ENCODE measurements at regions not wholly inside any gene's neighbourhood (a gene's known extent, or its start where the extent isn't known, plus 50 kb on each side); places are given as distances from the start of the nearest gene placed in this dataset.

GRCh38 chr4:28296239-28296638 is 1435.6 kb downstream of the STIM2 start:
- Histone ChIP-seq H3K9me3 (peaks cover 5% of the 10 kb centered on the region; the same call in 1 of the 2 replicates), H2AFZ (ENCODE audit: low read depth) (no peak overlapping the region; the same call in 1 of the 2 replicates), H3K79me2 (ENCODE audit: insufficient read depth) (no peaks in the 10 kb centered on the region), H3K9ac (no peak overlapping the region), H3K4me3 (ENCODE audit: low read depth in 2 of 2, low read length in 1 of 2) (no peak overlapping the region), H3K36me3 (replicated peaks in 1 of 2; ENCODE audit: control insufficient read depth in 1 of 2, insufficient read depth in 2 of 2, low read length in 1 of 2) (no peaks in the 10 kb centered on the region), H3K4me1 (ENCODE audit: control insufficient read depth in 1 of 2, insufficient read depth in 2 of 2, low read depth in 1 of 2, low read length in 1 of 2) (no peaks in the 10 kb centered on the region), H3F3A (replicated peaks; ENCODE audit: insufficient read depth) (no peaks in the 10 kb centered on the region), H4K20me1 (ENCODE audit: insufficient read depth) (no peaks in the 10 kb centered on the region), H3K4me2 (no peak overlapping the region), H3K27me3 (ENCODE audit: insufficient read depth) (no peaks in the 10 kb centered on the region), H3K27ac (ENCODE audit: low read depth in 2 of 2, low read length in 1 of 2) (no peak overlapping the region), H3K9me2 (no peaks in the 10 kb centered on the region)
- TF ChIP-seq, protein P1, sequence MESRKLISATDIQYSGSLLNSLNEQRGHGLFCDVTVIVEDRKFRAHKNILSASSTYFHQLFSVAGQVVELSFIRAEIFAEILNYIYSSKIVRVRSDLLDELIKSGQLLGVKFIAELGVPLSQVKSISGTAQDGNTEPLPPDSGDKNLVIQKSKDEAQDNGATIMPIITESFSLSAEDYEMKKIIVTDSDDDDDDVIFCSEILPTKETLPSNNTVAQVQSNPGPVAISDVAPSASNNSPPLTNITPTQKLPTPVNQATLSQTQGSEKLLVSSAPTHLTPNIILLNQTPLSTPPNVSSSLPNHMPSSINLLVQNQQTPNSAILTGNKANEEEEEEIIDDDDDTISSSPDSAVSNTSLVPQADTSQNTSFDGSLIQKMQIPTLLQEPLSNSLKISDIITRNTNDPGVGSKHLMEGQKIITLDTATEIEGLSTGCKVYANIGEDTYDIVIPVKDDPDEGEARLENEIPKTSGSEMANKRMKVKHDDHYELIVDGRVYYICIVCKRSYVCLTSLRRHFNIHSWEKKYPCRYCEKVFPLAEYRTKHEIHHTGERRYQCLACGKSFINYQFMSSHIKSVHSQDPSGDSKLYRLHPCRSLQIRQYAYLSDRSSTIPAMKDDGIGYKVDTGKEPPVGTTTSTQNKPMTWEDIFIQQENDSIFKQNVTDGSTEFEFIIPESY (IDR thresholded peaks at IDR 0.05; ENCODE audit: borderline replicate concordance, low read depth) = no peak
- TF ChIP-seq, protein P2, sequence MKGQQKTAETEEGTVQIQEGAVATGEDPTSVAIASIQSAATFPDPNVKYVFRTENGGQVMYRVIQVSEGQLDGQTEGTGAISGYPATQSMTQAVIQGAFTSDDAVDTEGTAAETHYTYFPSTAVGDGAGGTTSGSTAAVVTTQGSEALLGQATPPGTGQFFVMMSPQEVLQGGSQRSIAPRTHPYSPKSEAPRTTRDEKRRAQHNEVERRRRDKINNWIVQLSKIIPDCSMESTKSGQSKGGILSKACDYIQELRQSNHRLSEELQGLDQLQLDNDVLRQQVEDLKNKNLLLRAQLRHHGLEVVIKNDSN (IDR thresholded peaks at IDR 0.05; ENCODE audit: borderline replicate concordance, low read depth) = no peak
- TF ChIP-seq POLR2AphosphoS5 (IDR thresholded peaks at IDR 0.05; ENCODE audit: low read depth, low read length) = no peak
- no peak for TF ChIP-seq FOXM1 (IDR thresholded peaks at IDR 0.05; ENCODE audit: low read depth)
- no peak for TF ChIP-seq NFIC (IDR thresholded peaks at IDR 0.05; ENCODE audit: borderline replicate concordance)
- no peak for TF ChIP-seq GABPA (IDR thresholded peaks at IDR 0.05; ENCODE audit: low read depth)
- TF ChIP-seq EP300 (IDR thresholded peaks at IDR 0.05; ENCODE audit: borderline replicate concordance in 1 of 2, low read depth in 1 of 2, low read length in 1 of 2) = no peak
- TF ChIP-seq RFX5 (IDR thresholded peaks at IDR 0.05; ENCODE audit: low read length) = no peak
- no peak for TF ChIP-seq SIN3A (IDR thresholded peaks at IDR 0.05; ENCODE audit: borderline replicate concordance, low read depth, low read length)
- TF ChIP-seq NRF1 (IDR thresholded peaks at IDR 0.05; ENCODE audit: low read depth, low read length) = no peak
- no peak for TF ChIP-seq MXI1 (IDR thresholded peaks at IDR 0.05; ENCODE audit: low read depth, low read length)
- TF ChIP-seq ELF1 (IDR thresholded peaks at IDR 0.05) = no peak
- no peak for TF ChIP-seq FOXJ3 (CRISPR knock-in tag; IDR thresholded peaks at IDR 0.05)
- TF ChIP-seq, protein P3, sequence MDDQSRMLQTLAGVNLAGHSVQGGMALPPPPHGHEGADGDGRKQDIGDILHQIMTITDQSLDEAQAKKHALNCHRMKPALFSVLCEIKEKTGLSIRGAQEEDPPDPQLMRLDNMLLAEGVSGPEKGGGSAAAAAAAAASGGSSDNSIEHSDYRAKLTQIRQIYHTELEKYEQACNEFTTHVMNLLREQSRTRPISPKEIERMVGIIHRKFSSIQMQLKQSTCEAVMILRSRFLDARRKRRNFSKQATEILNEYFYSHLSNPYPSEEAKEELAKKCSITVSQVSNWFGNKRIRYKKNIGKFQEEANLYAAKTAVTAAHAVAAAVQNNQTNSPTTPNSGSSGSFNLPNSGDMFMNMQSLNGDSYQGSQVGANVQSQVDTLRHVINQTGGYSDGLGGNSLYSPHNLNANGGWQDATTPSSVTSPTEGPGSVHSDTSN (IDR thresholded peaks at IDR 0.05) = no peak
- no peak for TF ChIP-seq FOSL2 (IDR thresholded peaks at IDR 0.05; ENCODE audit: borderline replicate concordance, low read depth)
- no peak for TF ChIP-seq CHD2 (IDR thresholded peaks at IDR 0.05; ENCODE audit: low read length, partially characterized antibody)
- CTCF ChIA-PET = no interaction called here
- POLR2A ChIA-PET = no interaction called here
- DNase-seq = no peak
- 32% methylated on average over 1 of the region's 1 CpG for WGBS (ENCODE audit: low lambda C conversion rate)

DNA sequence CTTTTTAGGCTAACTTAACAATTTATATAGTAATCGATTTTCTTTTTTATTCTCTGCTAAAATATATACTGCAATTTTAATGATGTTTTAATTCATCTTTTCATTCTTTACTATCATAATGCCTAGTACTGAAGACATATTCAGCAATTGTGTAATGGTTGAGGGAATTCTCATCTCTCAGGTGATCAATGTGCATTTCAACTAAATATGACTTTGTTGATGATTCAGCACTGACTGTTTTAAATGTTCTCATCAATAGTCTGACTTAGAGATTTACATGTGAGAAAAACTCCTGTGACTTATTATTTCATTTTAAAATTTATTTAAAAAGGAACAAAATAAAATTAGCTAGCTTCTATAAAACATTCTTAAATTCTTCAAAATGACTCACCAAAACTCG is 1450.3 kb downstream of the STIM2 start:
- no peaks in the 10 kb centered on the region for H3F3A ChIP-seq (replicated peaks; ENCODE audit: insufficient read depth)
- H3K4me3 ChIP-seq (ENCODE audit: low read depth in 2 of 2, low read length in 1 of 2) = no peak overlapping the region
- no peaks in the 10 kb centered on the region for H4K20me1 ChIP-seq (ENCODE audit: insufficient read depth)
- no peak overlapping the region for H3K27ac ChIP-seq (ENCODE audit: low read depth in 2 of 2, low read length in 1 of 2)
- H3K4me2 ChIP-seq = no peak overlapping the region
- H2AFZ ChIP-seq (ENCODE audit: low read depth) = no peak overlapping the region
- H3K79me2 ChIP-seq (ENCODE audit: insufficient read depth) = no peaks in the 10 kb centered on the region
- H3K4me1 ChIP-seq (ENCODE audit: control insufficient read depth in 1 of 2, insufficient read depth in 2 of 2, low read depth in 1 of 2, low read length in 1 of 2) = no peaks in the 10 kb centered on the region
- H3K9me3 ChIP-seq = no peaks in the 10 kb centered on the region
- 17% methylated on average over 2 of the region's 2 CpGs for WGBS (ENCODE audit: low lambda C conversion rate)
- DNase-seq = no peak
- H3K27me3 ChIP-seq (ENCODE audit: insufficient read depth) = no peaks in the 10 kb centered on the region
- no peak overlapping the region for H3K9ac ChIP-seq
- no peaks in the 10 kb centered on the region for H3K36me3 ChIP-seq (replicated peaks in 1 of 2; ENCODE audit: control insufficient read depth in 1 of 2, insufficient read depth in 2 of 2, low read length in 1 of 2)
- CTCF ChIA-PET = interaction anchor here (0.8 kb wide), 1 partner anchor 39 kb away, joined by 3 read pairs; no protein-coding TSS in a partner anchor
- H3K9me2 ChIP-seq = no peaks in the 10 kb centered on the region
- POLR2A ChIA-PET = no interaction called here
- TF ChIP-seq, protein P2 (IDR thresholded peaks at IDR 0.05; ENCODE audit: borderline replicate concordance, low read depth) = no peak
- TF ChIP-seq ELF1 (IDR thresholded peaks at IDR 0.05) = no peak
- no peak for TF ChIP-seq MAX (IDR thresholded peaks at IDR 0.05; ENCODE audit: low read depth)
- no peak for TF ChIP-seq RAD21 (IDR thresholded peaks at IDR 0.05; ENCODE audit: low read length)
- no peak for TF ChIP-seq FOXM1 (IDR thresholded peaks at IDR 0.05; ENCODE audit: low read depth)
- no peak for TF ChIP-seq SIN3A (IDR thresholded peaks at IDR 0.05; ENCODE audit: borderline replicate concordance, low read depth, low read length)
- no peak for TF ChIP-seq SMC3 (IDR thresholded peaks at IDR 0.05; ENCODE audit: low read depth, low read length)
- no peak for TF ChIP-seq RCOR1 (IDR thresholded peaks at IDR 0.05; ENCODE audit: low read length)
- TF ChIP-seq MXI1 (IDR thresholded peaks at IDR 0.05; ENCODE audit: low read depth, low read length) = no peak
- no peak for TF ChIP-seq RXRA (IDR thresholded peaks at IDR 0.05; ENCODE audit: borderline replicate concordance, low read depth)
- no peak for TF ChIP-seq TEAD4 (IDR thresholded peaks at IDR 0.05; ENCODE audit: borderline replicate concordance, insufficient read depth)
- TF ChIP-seq, protein P3 (IDR thresholded peaks at IDR 0.05) = no peak
- no peak for TF ChIP-seq EP300 (IDR thresholded peaks at IDR 0.05; ENCODE audit: borderline replicate concordance in 1 of 2, low read depth in 1 of 2, low read length in 1 of 2)
- no peak for TF ChIP-seq TCF12 (IDR thresholded peaks at IDR 0.05)
- no peak for TF ChIP-seq RFX5 (IDR thresholded peaks at IDR 0.05; ENCODE audit: low read length)
- no peak for TF ChIP-seq JUND (IDR thresholded peaks at IDR 0.05)
- TF ChIP-seq POLR2AphosphoS5 (IDR thresholded peaks at IDR 0.05; ENCODE audit: low read depth, low read length) = no peak

All from SK-N-SH (cell line).